ENCODE measurements at regions not wholly inside any gene's neighbourhood (a gene's known extent, or its start where the extent isn't known, plus 50 kb on each side); places are given as distances from the start of the nearest gene placed in this dataset.

- DNase-seq (ENCODE audit: low read depth) (peak; percentile 45), FAIRE-seq (no peak)
- H3K27me3 ChIP-seq (ENCODE audit: control insufficient read depth, insufficient read depth, low read length): no peaks in the 10 kb centered on the region
- no peaks in the 10 kb centered on the region for H3K36me3 ChIP-seq (ENCODE audit: control insufficient read depth, insufficient read depth, low read length)
- no peak for TF ChIP-seq CTCF (IDR thresholded peaks at IDR 0.05; ENCODE audit: insufficient read depth, low read length, severe bottlenecking)
- no peak overlapping the region for H3K4me3 ChIP-seq (ENCODE audit: low read depth, low read length)
These were observed 69.6 kb upstream of the PCDH18 start for GRCh38 chr4:137601934-137602333.

- Histone ChIP-seq H3K4me3 (ENCODE audit: low read depth, low read length) (no peak overlapping the region), H3K27me3 (ENCODE audit: control insufficient read depth, insufficient read depth, low read length) (no peaks in the 10 kb centered on the region), H3K36me3 (ENCODE audit: control insufficient read depth, insufficient read depth, low read length) (no peaks in the 10 kb centered on the region)
- no peak for FAIRE-seq
- no peak for DNase-seq (ENCODE audit: low read depth)
- no peak for TF ChIP-seq CTCF (IDR thresholded peaks at IDR 0.05; ENCODE audit: insufficient read depth, low read length, severe bottlenecking)
These were observed 67.4 kb upstream of the PCDH18 start for GRCh38 chr4:137599734-137600133.

- Histone ChIP-seq H3K36me3 (ENCODE audit: control insufficient read depth, insufficient read depth, low read length) (no peaks in the 10 kb centered on the region), H3K4me3 (ENCODE audit: low read depth, low read length) (no peak overlapping the region), H3K27me3 (ENCODE audit: control insufficient read depth, insufficient read depth, low read length) (no peaks in the 10 kb centered on the region)
- no peak for TF ChIP-seq CTCF (IDR thresholded peaks at IDR 0.05; ENCODE audit: insufficient read depth, low read length, severe bottlenecking)
- FAIRE-seq (no peak), DNase-seq (ENCODE audit: low read depth) (no peak)
These were observed 65.6 kb upstream of the PCDH18 start for GRCh38 chr4:137597752-137598430.

- DNase-seq (ENCODE audit: low read depth) (peak; percentile 6), FAIRE-seq (no peak)
- TF ChIP-seq CTCF (IDR thresholded peaks at IDR 0.05; ENCODE audit: insufficient read depth, low read length, severe bottlenecking): no peak
- H3K4me3 ChIP-seq (ENCODE audit: low read depth, low read length): no peak overlapping the region
- no peaks in the 10 kb centered on the region for H3K36me3 ChIP-seq (ENCODE audit: control insufficient read depth, insufficient read depth, low read length)
- no peaks in the 10 kb centered on the region for H3K27me3 ChIP-seq (ENCODE audit: control insufficient read depth, insufficient read depth, low read length)
These were observed 55.5 kb upstream of the PCDH18 start for GRCh38 chr4:137587796-137588195.

- Histone ChIP-seq H3K36me3 (ENCODE audit: control insufficient read depth, insufficient read depth, low read length) (no peaks in the 10 kb centered on the region), H3K27me3 (ENCODE audit: control insufficient read depth, insufficient read depth, low read length) (no peaks in the 10 kb centered on the region), H3K4me3 (ENCODE audit: low read depth, low read length) (no peak overlapping the region)
- TF ChIP-seq CTCF (IDR thresholded peaks at IDR 0.05; ENCODE audit: insufficient read depth, low read length, severe bottlenecking): no peak
- no peak for DNase-seq (ENCODE audit: low read depth)
- FAIRE-seq: no peak
These were observed 51.4 kb upstream of the PCDH18 start for GRCh38 chr4:137583671-137584070.

All from bronchial epithelial cell (primary cell).